HFFc6 (cell line): ENCODE measurements at regions not wholly inside any gene's neighbourhood (a gene's known extent, or its start where the extent isn't known, plus 50 kb on each side); places are given as distances from the start of the nearest gene placed in this dataset.

Source experiments
- DNase-seq: peaks from one replicate; pipeline ENCODE4 v3.0.0-alpha.2; 2018
- H3K27ac Mint-ChIP-seq: 2 replicates; pipeline ENCODE4 v1.8.0; 2020; ENCODE audit warnings: mild to moderate bottlenecking, mixed read lengths
- H3K27me3 Mint-ChIP-seq: 2 replicates; pipeline ENCODE4 v1.8.0; 2021; ENCODE audit warnings: mild to moderate bottlenecking, moderate library complexity, mixed read lengths; ENCODE audit not compliant: insufficient read depth
- H3K36me3 Mint-ChIP-seq: 2 replicates; pipeline ENCODE4 v1.8.0; 2021; ENCODE audit warnings: low read depth, mixed read lengths
- H3K4me1 Mint-ChIP-seq: 2 replicates; pipeline ENCODE4 v1.8.0; 2020; ENCODE audit warnings: low read depth, mixed read lengths
- H3K4me3 Mint-ChIP-seq: 2 replicates; pipeline ENCODE4 v1.8.0; 2020; ENCODE audit warnings: mild to moderate bottlenecking, moderate library complexity, mixed read lengths
- H3K9me3 Mint-ChIP-seq: 2 replicates; pipeline ENCODE4 v1.8.0; 2020; ENCODE audit warnings: mild to moderate bottlenecking, mixed read lengths
- TF ChIP-seq, protein P1 (sequence below): fragments of 200-600 bp; sonication (generic); IDR thresholded peaks from 2 replicates; pipeline ENCODE4 v1.5.0; 2021; ENCODE audit warnings: antibody characterized with exemption, mild to moderate bottlenecking

DNA sequence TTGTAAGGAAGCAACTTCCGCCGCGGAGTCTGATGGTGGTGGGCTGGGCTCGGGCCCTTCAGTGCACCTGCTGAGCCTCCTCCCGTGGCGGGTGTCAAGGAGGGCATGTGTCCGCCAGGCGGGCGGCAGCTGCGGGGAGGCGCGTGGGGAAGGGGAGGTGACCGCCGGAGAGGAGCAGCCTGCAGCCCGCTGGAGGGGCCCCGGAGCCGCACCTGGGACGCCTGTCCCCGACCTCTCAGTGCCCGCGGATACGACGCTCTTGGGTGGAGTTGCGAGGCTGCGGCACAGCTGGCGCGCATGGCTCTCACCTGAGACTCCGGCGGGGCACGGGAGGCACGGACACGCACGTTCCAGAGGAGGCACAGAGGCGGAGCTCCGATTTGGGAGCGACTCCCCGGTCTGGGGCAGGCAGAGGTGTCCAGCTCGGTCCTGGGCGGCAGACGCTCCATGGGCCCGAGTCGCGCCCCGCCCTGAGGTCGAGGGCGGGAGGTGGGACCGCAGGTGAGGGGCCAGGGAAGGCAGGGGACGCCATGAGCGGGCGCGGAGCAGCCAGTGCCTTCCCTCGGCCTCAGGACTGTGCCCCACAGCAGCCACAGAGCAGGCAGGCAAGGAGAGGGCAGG lies 50.2 kb upstream of the PRR20G start:
- peaks cover 15% of the 10 kb centered on the region for H3K27me3 Mint-ChIP-seq
- no peaks in the 10 kb centered on the region for H3K4me1 Mint-ChIP-seq
- no peak for DNase-seq
- TF ChIP-seq, protein P1, sequence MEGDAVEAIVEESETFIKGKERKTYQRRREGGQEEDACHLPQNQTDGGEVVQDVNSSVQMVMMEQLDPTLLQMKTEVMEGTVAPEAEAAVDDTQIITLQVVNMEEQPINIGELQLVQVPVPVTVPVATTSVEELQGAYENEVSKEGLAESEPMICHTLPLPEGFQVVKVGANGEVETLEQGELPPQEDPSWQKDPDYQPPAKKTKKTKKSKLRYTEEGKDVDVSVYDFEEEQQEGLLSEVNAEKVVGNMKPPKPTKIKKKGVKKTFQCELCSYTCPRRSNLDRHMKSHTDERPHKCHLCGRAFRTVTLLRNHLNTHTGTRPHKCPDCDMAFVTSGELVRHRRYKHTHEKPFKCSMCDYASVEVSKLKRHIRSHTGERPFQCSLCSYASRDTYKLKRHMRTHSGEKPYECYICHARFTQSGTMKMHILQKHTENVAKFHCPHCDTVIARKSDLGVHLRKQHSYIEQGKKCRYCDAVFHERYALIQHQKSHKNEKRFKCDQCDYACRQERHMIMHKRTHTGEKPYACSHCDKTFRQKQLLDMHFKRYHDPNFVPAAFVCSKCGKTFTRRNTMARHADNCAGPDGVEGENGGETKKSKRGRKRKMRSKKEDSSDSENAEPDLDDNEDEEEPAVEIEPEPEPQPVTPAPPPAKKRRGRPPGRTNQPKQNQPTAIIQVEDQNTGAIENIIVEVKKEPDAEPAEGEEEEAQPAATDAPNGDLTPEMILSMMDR: no peak
- H3K9me3 Mint-ChIP-seq: peaks cover 6% of the 10 kb centered on the region
- H3K36me3 Mint-ChIP-seq: no peaks in the 10 kb centered on the region
- no peak overlapping the region for H3K27ac Mint-ChIP-seq
- no peak overlapping the region for H3K4me3 Mint-ChIP-seq
